Fibroblast of skin of right biceps (primary cell): ENCODE measurements at regions not wholly inside any gene's neighbourhood (a gene's known extent, or its start where the extent isn't known, plus 50 kb on each side); places are given as distances from the start of the nearest gene placed in this dataset.

Source experiments
- DNase-seq: peaks from one replicate; pipeline ENCODE4 v3.0.0-alpha.2; 2013

DNA sequence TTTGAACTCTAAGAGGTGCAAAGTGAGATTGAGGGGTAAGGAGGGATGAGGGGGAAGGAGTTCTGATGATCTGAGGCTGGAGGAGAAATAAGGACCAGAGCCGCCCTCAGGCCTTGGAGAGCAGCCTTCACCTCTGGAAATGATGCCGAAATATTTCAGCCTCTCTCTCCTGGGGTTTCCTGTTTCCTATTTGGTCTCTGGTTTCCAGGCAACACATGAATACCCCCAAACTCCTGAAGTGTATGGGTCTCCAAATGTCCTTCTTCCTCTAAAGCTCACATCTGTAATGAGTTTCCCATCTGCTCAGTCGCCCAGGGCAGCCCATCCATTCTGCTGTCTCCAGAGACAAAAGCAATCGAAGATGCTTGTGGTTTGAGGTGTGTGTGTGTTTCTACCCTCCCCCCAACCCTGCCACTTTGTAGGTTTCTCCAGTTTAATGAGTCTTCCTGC lies 52.0 kb upstream of the FAM20B start:
- peak; percentile 22 for DNase-seq
